OCI-LY3 (cell line): ENCODE measurements at regions not wholly inside any gene's neighbourhood (a gene's known extent, or its start where the extent isn't known, plus 50 kb on each side); places are given as distances from the start of the nearest gene placed in this dataset.

Source experiments
- H2AFZ ChIP-seq: fragments of 200-600, 300-600 bp; shearing (Covaris generic); 2 replicates; pipeline ENCODE4 v1.6.0; 2014; ENCODE audit warnings: antibody characterized with exemption, low read depth, low read length
- H3K27ac ChIP-seq: fragments of 200-600, 300-600 bp; sonication (generic); 2 replicates; pipeline ENCODE4 v1.5.1; 2014; ENCODE audit warnings: mild to moderate bottlenecking, low read length, moderate library complexity, mixed read lengths
- H3K27me3 ChIP-seq: fragments of 200-600, 300-600 bp; sonication (generic); 2 replicates; pipeline ENCODE4 v1.6.1; 2014; ENCODE audit warnings: low read depth, low read length, mixed read lengths
- H3K36me3 ChIP-seq: fragments of 200-600, 300-600 bp; sonication (generic); replicated peaks from 2 replicates; pipeline ENCODE3; 2014; ENCODE audit warnings: low read depth, low read length, mixed read lengths
- H3K4me1 ChIP-seq: fragments of 300-600, 200-600 bp; sonication (generic); 2 replicates; pipeline ENCODE4 v1.6.1; 2014; ENCODE audit warnings: low read length, mixed read lengths
- H3K4me2 ChIP-seq: fragments of 200-600, 300-600 bp; sonication (generic); 2 replicates; pipeline ENCODE4 v1.6.1; 2014; ENCODE audit warnings: low read length, mixed read lengths
- H3K4me3 ChIP-seq: fragments of 300-600, 200-600 bp; sonication (generic); 2 replicates; pipeline ENCODE4 v1.5.1; 2014; ENCODE audit warnings: antibody characterized with exemption, mild to moderate bottlenecking, low read length, moderate library complexity
- H3K79me2 ChIP-seq: fragments of 300-600, 200-600 bp; shearing (Covaris generic); 2 replicates; pipeline ENCODE4 v1.6.1; 2014; ENCODE audit warnings: mild to moderate bottlenecking, low read length, mixed read lengths
- H3K9ac ChIP-seq: fragments of 300-600, 200-600 bp; shearing (Covaris generic); 2 replicates; pipeline ENCODE4 v1.6.0; 2014; ENCODE audit warnings: mild to moderate bottlenecking, low read length, moderate library complexity
- H3K9me3 ChIP-seq: fragments of 200-600, 300-600 bp; shearing (Covaris generic); 2 replicates; pipeline ENCODE4 v1.6.1; 2014; ENCODE audit warnings: low read length, mixed read lengths; ENCODE audit not compliant: insufficient read depth
- H4K20me1 ChIP-seq: fragments of 200-600, 300-600 bp; sonication (generic); 2 replicates; pipeline ENCODE4 v1.6.1; 2016; ENCODE audit warnings: low read length, mixed read lengths; ENCODE audit not compliant: insufficient read depth
- CTCF ChIP-seq: fragments of 200-600, 300-600 bp; sonication (generic); IDR thresholded peaks from 2 replicates; pipeline ENCODE4 v1.5.1; 2014; ENCODE audit warnings: antibody characterized with exemption, low read length, low read depth
- EZH2phosphoT487 ChIP-seq: fragments of 200-600 bp; shearing (Covaris generic); IDR thresholded peaks from 2 replicates; pipeline ENCODE4 v1.6.1; 2018; ENCODE audit warnings: antibody characterized with exemption, mixed run types, low read depth

- no peaks in the 10 kb centered on the region for H3K36me3 ChIP-seq
- no peak overlapping the region for H3K4me2 ChIP-seq
- H2AFZ ChIP-seq = no peak overlapping the region
- TF ChIP-seq EZH2phosphoT487 (no peak), CTCF (no peak)
- H3K9ac ChIP-seq = no peak overlapping the region
- H3K79me2 ChIP-seq = no peaks in the 10 kb centered on the region
- H3K27me3 ChIP-seq = no peaks in the 10 kb centered on the region
- no peak overlapping the region for H3K4me3 ChIP-seq
- no peaks in the 10 kb centered on the region for H3K9me3 ChIP-seq
- no peaks in the 10 kb centered on the region for H4K20me1 ChIP-seq
- no peak overlapping the region for H3K27ac ChIP-seq
- H3K4me1 ChIP-seq = no peaks in the 10 kb centered on the region
Measured at GRCh38 chr14:25622763-25623162, 572.8 kb upstream of the STXBP6 start.

DNA sequence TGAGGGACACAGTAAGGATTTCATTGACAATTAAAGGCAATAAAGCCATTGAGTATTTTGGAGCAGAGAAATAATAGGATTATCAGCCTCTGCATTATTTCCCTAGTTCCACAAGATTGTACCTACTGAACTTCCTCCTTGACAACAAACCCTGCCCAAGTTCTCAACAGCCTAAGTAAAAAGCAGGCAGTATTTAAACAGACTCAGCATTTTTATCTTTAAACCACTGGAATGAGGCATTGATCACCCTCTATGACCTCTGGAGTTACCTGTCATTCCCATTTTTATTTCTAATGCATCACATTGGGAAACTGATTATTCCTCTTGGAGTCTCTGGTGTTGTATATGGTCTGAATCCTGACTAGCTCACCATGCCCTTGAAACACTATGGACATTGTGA lies 570.6 kb upstream of the STXBP6 start:
- no peaks in the 10 kb centered on the region for H3K9me3 ChIP-seq
- H3K9ac ChIP-seq = no peak overlapping the region
- no peaks in the 10 kb centered on the region for H3K4me1 ChIP-seq
- no peak for TF ChIP-seq EZH2phosphoT487
- no peak for TF ChIP-seq CTCF
- no peaks in the 10 kb centered on the region for H3K27me3 ChIP-seq
- H3K27ac ChIP-seq = no peak overlapping the region
- H4K20me1 ChIP-seq = no peaks in the 10 kb centered on the region
- H2AFZ ChIP-seq = no peak overlapping the region
- H3K4me2 ChIP-seq = no peak overlapping the region
- H3K79me2 ChIP-seq = no peaks in the 10 kb centered on the region
- no peaks in the 10 kb centered on the region for H3K36me3 ChIP-seq
- H3K4me3 ChIP-seq = no peak overlapping the region

DNA sequence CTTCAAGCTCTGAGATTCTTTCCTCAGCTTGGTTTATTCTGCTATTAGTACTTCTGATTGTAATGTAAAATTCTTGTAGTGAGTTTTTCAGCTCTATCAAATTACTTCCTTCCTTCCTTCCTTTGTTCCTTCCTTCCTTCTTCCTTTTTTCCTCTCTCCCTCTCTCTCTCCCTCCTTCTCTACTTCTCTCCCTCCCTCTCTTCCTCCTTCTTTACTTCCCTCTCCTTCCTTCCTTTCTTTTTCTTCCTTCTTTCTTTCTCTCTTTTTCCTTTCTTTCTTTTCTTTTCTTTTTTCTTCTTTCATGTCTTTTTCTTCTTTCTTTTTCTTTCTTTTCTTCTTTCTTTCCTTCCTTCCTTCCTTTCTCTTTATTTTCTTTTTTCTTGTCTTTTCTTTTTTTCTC lies 565.2 kb upstream of the STXBP6 start:
- Histone ChIP-seq H3K9me3 (no peaks in the 10 kb centered on the region), H3K4me2 (no peak overlapping the region), H4K20me1 (no peaks in the 10 kb centered on the region), H3K27ac (no peak overlapping the region), H3K4me3 (no peak overlapping the region), H3K36me3 (no peaks in the 10 kb centered on the region), H3K79me2 (no peaks in the 10 kb centered on the region), H3K27me3 (no peaks in the 10 kb centered on the region), H3K9ac (no peak overlapping the region), H3K4me1 (no peaks in the 10 kb centered on the region), H2AFZ (no peak overlapping the region)
- TF ChIP-seq EZH2phosphoT487 (no peak), CTCF (no peak)

DNA sequence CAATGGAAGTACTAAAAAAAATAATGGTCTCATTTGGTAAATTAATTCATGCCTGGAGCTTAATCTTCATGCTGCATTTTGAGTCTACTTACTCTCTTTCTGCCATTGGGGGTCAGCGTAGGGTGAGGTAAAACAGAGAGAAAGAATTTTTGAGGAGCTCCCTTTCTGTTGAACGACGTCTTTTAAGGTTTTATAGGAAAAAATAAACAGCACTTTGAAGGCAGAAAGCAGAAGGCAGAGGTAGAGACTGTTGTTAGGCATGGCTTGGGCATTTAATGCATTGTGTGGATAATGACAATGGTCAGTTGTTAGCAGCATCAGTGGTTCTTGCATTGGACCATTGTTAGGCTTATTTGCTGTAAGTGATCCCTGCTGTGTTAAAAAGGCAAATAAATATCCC lies 557.2 kb upstream of the STXBP6 start:
- Histone ChIP-seq H3K27ac (no peak overlapping the region), H3K79me2 (no peaks in the 10 kb centered on the region), H3K9me3 (no peaks in the 10 kb centered on the region), H4K20me1 (no peaks in the 10 kb centered on the region), H3K9ac (no peak overlapping the region), H3K4me1 (no peaks in the 10 kb centered on the region), H2AFZ (no peak overlapping the region), H3K4me3 (no peak overlapping the region), H3K36me3 (no peaks in the 10 kb centered on the region), H3K4me2 (no peak overlapping the region), H3K27me3 (no peaks in the 10 kb centered on the region)
- TF ChIP-seq CTCF = no peak
- TF ChIP-seq EZH2phosphoT487 = no peak
